K562 (cell line): ENCODE measurements at regions not wholly inside any gene's neighbourhood (a gene's known extent, or its start where the extent isn't known, plus 50 kb on each side); places are given as distances from the start of the nearest gene placed in this dataset.
"Not testable (repeated sequence)": the region's sequence is repeated elsewhere in the genome, so short reads cannot be mapped to it uniquely, and the experiment has no call there.

Source experiments
- ATAC-seq: fragments of 200-7000 bp; cut with Tn5 transposase; 3 replicates; pipeline ENCODE4 v1.9.1; 2020; ENCODE audit warnings: moderate library complexity
- BruUV-seq: library from RNA; stranded (reverse); fragments of 400-500 nt; replicated peaks from 2 replicates; lab custom pipeline; 2021; lab: Mats Ljungman, UMichigan
- CTCF ChIA-PET: fragments of 300-600 bp; formaldehyde crosslinking; extraction: SDS; loops from one replicate; lab custom pipeline; 2021; ENCODE audit warnings: low intra/inter-chr PET ratio; lab: Yijun Ruan, JAX
- POLR2A ChIA-PET: fragments of 300-600, 350-650 bp; sonication (Branson Sonifier 250); formaldehyde crosslinking; extraction: SDS; loops from one replicate; lab custom pipeline; 2021; ENCODE audit warnings: antibody characterized with exemption, inconsistent platforms; lab: Yijun Ruan, JAX
- DNase-seq, 4 experiments: peaks; one replicate each; pipeline versions ENCODE4 v3.0.0 to v3.0.0-alpha.2; 2011 to 2018; ENCODE audit warnings: low spot score in 3 of 4, mixed read lengths in 3 of 4; ENCODE audit errors: extremely low read depth in 1 of 4
- FAIRE-seq: peaks from 2 replicates; lab custom pipeline; 2011; peaks lifted over from hg19 to GRCh38; lab: Jason Lieb, UNC
- H2AFZ ChIP-seq: 2 replicates; pipeline ENCODE4 v1.6.0; 2011; ENCODE audit warnings: low read depth, low read length, control low read depth, inconsistent platforms
- H3K27ac ChIP-seq: fragments of 200-600 bp; 3 replicates; pipeline ENCODE4 v1.8.0; 2011; ENCODE audit warnings: low read depth, mild to moderate bottlenecking, control low read depth, inconsistent platforms, low read length, moderate library complexity, mixed read lengths; ENCODE audit errors: extremely low read depth
- H3K27me3 ChIP-seq, 2 experiments: fragments of 300-600 bp in 1 of 2; 2 replicates in 1 of 2; 3 replicates in 1 of 2; pipeline versions ENCODE4 v1.6.0 to v1.8.0; 2011; ENCODE audit warnings: inconsistent platforms in 2 of 2, low read length in 2 of 2, mild to moderate bottlenecking in 1 of 2, mixed read lengths in 1 of 2, moderate library complexity in 1 of 2; ENCODE audit not compliant: control insufficient read depth in 2 of 2, insufficient read depth in 2 of 2
- H3K36me3 ChIP-seq: fragments of 300-600 bp; 3 replicates; pipeline ENCODE4 v1.8.0; 2011; ENCODE audit warnings: mild to moderate bottlenecking, low read length, inconsistent platforms; ENCODE audit not compliant: control insufficient read depth, insufficient read depth
- H3K4me1 ChIP-seq, 2 experiments: fragments of 200-600 bp in 1 of 2; replicated peaks in 1 of 2; 2 replicates in 1 of 2; 3 replicates in 1 of 2; pipeline versions ENCODE4 v1.5.1 to v1.8.0; 2011; ENCODE audit warnings: inconsistent platforms in 2 of 2, low read length in 2 of 2, mild to moderate bottlenecking in 1 of 2, mixed read lengths in 1 of 2, moderate library complexity in 1 of 2; ENCODE audit not compliant: control insufficient read depth in 2 of 2, insufficient read depth in 2 of 2
- H3K4me2 ChIP-seq: 2 replicates; pipeline ENCODE4 v1.6.1; 2011; ENCODE audit warnings: low read length, control low read depth, inconsistent platforms, mixed read lengths; ENCODE audit not compliant: insufficient read depth
- H3K4me3 ChIP-seq: fragments of 200-600 bp; sonication (generic), shearing (Covaris generic); 2 replicates; pipeline ENCODE4 v1.5.1; 2016; ENCODE audit warnings: control low read depth, inconsistent platforms
- H3K79me2 ChIP-seq: fragments of 200-600 bp; 3 replicates; pipeline ENCODE4 v1.8.0; 2011; ENCODE audit warnings: low read length, inconsistent platforms; ENCODE audit not compliant: control insufficient read depth, insufficient read depth
- H3K9ac ChIP-seq, 2 experiments: 2 replicates each; pipeline versions ENCODE4 v1.6.0 to v1.6.1; 2011; ENCODE audit warnings: low read depth in 2 of 2, low read length in 2 of 2, control low read depth in 1 of 2, inconsistent platforms in 1 of 2, mild to moderate bottlenecking in 1 of 2, mixed read lengths in 1 of 2; ENCODE audit not compliant: insufficient read depth in 1 of 2
- H3K9me1 ChIP-seq: one replicate; pipeline ENCODE4 v1.6.0; 2011; ENCODE audit warnings: inconsistent platforms, mild to moderate bottlenecking, low read length, moderate library complexity; ENCODE audit not compliant: control insufficient read depth, insufficient read depth
- H3K9me3 ChIP-seq: replicated peaks from 2 replicates; pipeline ENCODE4 v1.5.1; 2011; ENCODE audit warnings: low read depth, low read length, inconsistent platforms; ENCODE audit not compliant: control insufficient read depth, insufficient read depth
- H4K20me1 ChIP-seq: replicated peaks from 2 replicates; pipeline ENCODE4 v1.6.1; 2011; ENCODE audit warnings: low read length, inconsistent platforms, mixed read lengths; ENCODE audit not compliant: control insufficient read depth, insufficient read depth
- BDP1 ChIP-seq: IDR thresholded peaks from 3 replicates; pipeline ENCODE4 v1.6.1; 2011; ENCODE audit not compliant: insufficient read length, insufficient read depth
- BRD9 ChIP-seq: fragments of 450-650 bp; IDR thresholded peaks from 2 replicates; pipeline ENCODE4 v1.6.1; 2018; ENCODE audit warnings: low read depth; ENCODE audit not compliant: partially characterized antibody
- CBFB ChIP-seq: sonication (generic); formaldehyde crosslinking; IDR thresholded peaks from 2 replicates; pipeline ENCODE4 v1.4.0; 2020; ENCODE audit warnings: mild to moderate bottlenecking, missing genetic modification reagents
- KDM1A ChIP-seq, 2 experiments: fragments of 450-650 bp; IDR thresholded peaks; 2 replicates each; pipeline ENCODE4 v1.6.1; 2016; ENCODE audit warnings: mild to moderate bottlenecking in 2 of 2
- MTA2 ChIP-seq: fragments of 450-650 bp; IDR thresholded peaks from 2 replicates; pipeline ENCODE4 v1.6.1; 2016; ENCODE audit warnings: low read depth
- NFATC3 ChIP-seq: fragments of 450-650 bp; IDR thresholded peaks from 2 replicates; pipeline ENCODE4 v1.6.1; 2017; ENCODE audit warnings: mild to moderate bottlenecking
- NR1H2 ChIP-seq: sonication (generic); formaldehyde crosslinking; IDR thresholded peaks from 2 replicates; pipeline ENCODE4 v1.4.0; 2020; ENCODE audit warnings: mild to moderate bottlenecking, missing genetic modification reagents
- UBTF ChIP-seq, 2 experiments: IDR thresholded peaks; 2 replicates each; pipeline ENCODE4 v1.6.1; 2012; ENCODE audit warnings: improper control_type of control experiment in 2 of 2, low read depth in 2 of 2, low read length in 2 of 2, borderline replicate concordance in 1 of 2
- ZNF584 ChIP-seq: fragments of 200-800 bp; sonication (Bioruptor generic); IDR thresholded peaks from 2 replicates; pipeline ENCODE4 v1.6.1; 2016; ENCODE audit warnings: low read depth, mild to moderate bottlenecking, missing genetic modification characterization, missing compliant biosample characterization
- ZNF668 ChIP-seq: fragments of 250-450 bp; sonication (Bioruptor Pico); IDR thresholded peaks from 2 replicates; pipeline ENCODE4 v1.8.0; 2022; ENCODE audit warnings: mild to moderate bottlenecking, inconsistent platforms
- WGBS: fragments of 100-300 bp; shearing (Covaris generic); methylation state at CpG from one replicate; pipeline ENCODE4 v1.1.6; 2016; ENCODE audit warnings: low coverage, mixed read lengths; ENCODE audit not compliant: insufficient coverage; ENCODE audit errors: missing lambda C conversion rate; 5-methylcytosine and 5-hydroxymethylcytosine counted together
- in situ Hi-C: fragments of 300-500 bp; cut with MboI; formaldehyde crosslinking; loops from 4 replicates; pipeline ENCODE4 v1.15.0; 2018; ENCODE audit warnings: inconsistent platforms, mixed read lengths
- intact Hi-C: fragments of 100-400 bp; cut with micrococcal nuclease; formaldehyde crosslinking; loops from 2 replicates; pipeline ENCODE4 v1.14.2; 2022

- Histone ChIP-seq H3K4me2 (no peak overlapping the region), H2AFZ (no peak overlapping the region), H3K9me1 (no peaks in the 10 kb centered on the region), H3K9me3 (no peaks in the 10 kb centered on the region), H3K27ac (no peak overlapping the region), H4K20me1 (no peaks in the 10 kb centered on the region), H3K79me2 (no peaks in the 10 kb centered on the region), H3K9ac (no peak overlapping the region), H3K4me3 (no peak overlapping the region), H3K27me3 (no peaks in the 10 kb centered on the region), H3K4me1 (no peaks in the 10 kb centered on the region), H3K36me3 (no peaks in the 10 kb centered on the region)
- no TSS peak for BruUV-seq
- ChIA-PET POLR2A (no interaction called here), CTCF (no interaction called here)
- FAIRE-seq (no peak), DNase-seq (no peak), ATAC-seq (no peak)
- 100% methylated on average over 1 of the region's 1 CpG for WGBS
- TF ChIP-seq KDM1A (IDR thresholded peaks at IDR 0.05) = no peak
- no peak for TF ChIP-seq MTA2
- no peak for TF ChIP-seq NR1H2
- TF ChIP-seq UBTF (IDR thresholded peaks at IDR 0.05; ENCODE audit: borderline replicate concordance in 1 of 2, low read depth in 2 of 2, low read length in 2 of 2) = no peak
- TF ChIP-seq BRD9 = no peak
- no peak for TF ChIP-seq ZNF584 (CRISPR knock-in tag)
- TF ChIP-seq NFATC3 = no peak
- no peak for TF ChIP-seq CBFB
- no peak for TF ChIP-seq BDP1
- no peak for TF ChIP-seq ZNF668 (CRISPR knock-in tag)
- intact Hi-C loops (no loop called here), in situ Hi-C loops (no loop called here)
Measured at GRCh38 chr13:82961757-82962156, 920.5 kb downstream of the SLITRK1 start.

- H4K20me1 ChIP-seq, in situ Hi-C loops, FAIRE-seq, BruUV-seq, DNase-seq, H3K36me3 ChIP-seq, H3K27me3 ChIP-seq, H3K79me2 ChIP-seq, H3K9me1 ChIP-seq, intact Hi-C loops, H3K27ac ChIP-seq, H3K4me3 ChIP-seq, H3K9ac ChIP-seq, H2AFZ ChIP-seq, CTCF ChIA-PET, POLR2A ChIA-PET, H3K9me3 ChIP-seq, ATAC-seq, H3K4me1 ChIP-seq, H3K4me2 ChIP-seq: not testable (repeated sequence)
- WGBS = 68% methylated on average over 4 of the region's 6 CpGs
Measured at GRCh38 chr13:82952336-82952735, 929.9 kb downstream of the SLITRK1 start.
